GM10266 (cell line): ENCODE measurements at regions not wholly inside any gene's neighbourhood (a gene's known extent, or its start where the extent isn't known, plus 50 kb on each side); places are given as distances from the start of the nearest gene placed in this dataset.

Experiments
- DNase-seq: peaks from one replicate; pipeline ENCODE4 v3.0.0; 2012; ENCODE audit errors: extremely low spot score
- CTCF ChIP-seq: IDR thresholded peaks from 2 replicates; pipeline ENCODE4 v1.5.1; 2012; ENCODE audit warnings: mild to moderate bottlenecking, low read depth; ENCODE audit not compliant: control insufficient read depth, insufficient read depth; ENCODE audit errors: missing control alignments

GRCh38 chr9:109934136-109934856 lies 154.3 kb downstream of the PALM2AKAP2 start:
- DNase-seq: no peak
- no peak for TF ChIP-seq CTCF

- TF ChIP-seq CTCF: no peak
- no peak for DNase-seq
Measured at GRCh38 chr9:109934857-109935215, 154.8 kb downstream of the PALM2AKAP2 start.

GRCh38 chr9:109935406-109936087 lies 155.5 kb downstream of the PALM2AKAP2 start:
- DNase-seq: peak; percentile 31
- TF ChIP-seq CTCF: no peak

- no peak for TF ChIP-seq CTCF
- no peak for DNase-seq
Measured at GRCh38 chr9:109937861-109938453, 158.0 kb downstream of the PALM2AKAP2 start.

GRCh38 chr9:109939698-109940342 lies 159.8 kb downstream of the PALM2AKAP2 start:
- TF ChIP-seq CTCF: no peak
- DNase-seq: no peak

- TF ChIP-seq CTCF: no peak
Measured at GRCh38 chr9:109940561-109940960, 160.6 kb downstream of the PALM2AKAP2 start.

More at GRCh38 chr9:109940561-109940960, 160.6 kb downstream of the PALM2AKAP2 start:
- DNase-seq: no peak
